Spinal cord (tissue), 9 donors: ENCODE measurements at regions not wholly inside any gene's neighbourhood (a gene's known extent, or its start where the extent isn't known, plus 50 kb on each side); places are given as distances from the start of the nearest gene placed in this dataset.

ENCODE experiments used
- DNase-seq, 6 donors: peaks; one replicate each; pipeline versions ENCODE4 v3.0.0 to v3.0.0-alpha.2; 2013 to 2015; ENCODE audit warnings: low spot score in 6 of 6, low read depth in 4 of 6
- H3K27ac ChIP-seq: one replicate; pipeline ENCODE4 v1.5.1; 2013; ENCODE audit warnings: low read depth, low read length, control low read depth
- H3K27me3 ChIP-seq: one replicate; pipeline ENCODE4 v1.6.1; 2013; ENCODE audit warnings: low read length; ENCODE audit not compliant: control insufficient read depth, insufficient read depth
- H3K36me3 ChIP-seq: one replicate; pipeline ENCODE4 v1.6.1; 2013; ENCODE audit warnings: low read length; ENCODE audit not compliant: control insufficient read depth, insufficient read depth
- H3K4me1 ChIP-seq: one replicate; pipeline ENCODE4 v1.6.1; 2013; ENCODE audit warnings: low read length; ENCODE audit not compliant: control insufficient read depth, insufficient read depth
- H3K4me3 ChIP-seq: one replicate; pipeline ENCODE4 v1.5.1; 2013; ENCODE audit warnings: low read depth, low read length, control low read depth
- H3K9me3 ChIP-seq: one replicate; pipeline ENCODE4 v1.6.1; 2013; ENCODE audit warnings: low read length; ENCODE audit not compliant: control insufficient read depth, insufficient read depth
- WGBS: methylation state at CpG from one replicate; pipeline ENCODE4 v1.1.5; 2013; ENCODE audit warnings: missing lambda C conversion rate; ENCODE audit not compliant: insufficient coverage; 5-methylcytosine and 5-hydroxymethylcytosine counted together
- donor health status: healthy.

DNA sequence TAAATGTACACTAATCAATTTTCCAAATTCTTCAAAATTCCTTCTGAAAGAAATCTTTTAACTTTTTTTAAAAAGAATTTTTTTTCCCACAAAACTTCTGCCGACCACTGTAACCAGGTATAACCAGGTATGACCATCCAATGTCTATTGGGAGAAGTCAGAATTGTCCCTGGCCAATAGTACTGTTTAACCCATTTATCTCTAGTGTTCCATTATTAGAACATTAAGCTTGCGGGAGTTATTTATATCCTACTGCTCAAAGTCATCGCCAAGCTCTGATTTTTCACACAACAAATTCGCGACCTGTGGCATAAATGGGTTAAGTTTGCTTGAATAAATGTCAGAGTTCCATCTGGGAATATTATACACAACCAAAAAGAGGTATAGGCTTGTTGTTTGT lies 343.2 kb downstream of the ANXA1 start:
- Histone ChIP-seq H3K27ac (no peak overlapping the region), H3K4me1 (no peaks in the 10 kb centered on the region), H3K27me3 (no peaks in the 10 kb centered on the region), H3K9me3 (no peaks in the 10 kb centered on the region), H3K4me3 (no peak overlapping the region), H3K36me3 (no peaks in the 10 kb centered on the region)
- DNase-seq = no peak
- WGBS = no CpG with 5 or more reads among the region's 5 CpGs

DNA sequence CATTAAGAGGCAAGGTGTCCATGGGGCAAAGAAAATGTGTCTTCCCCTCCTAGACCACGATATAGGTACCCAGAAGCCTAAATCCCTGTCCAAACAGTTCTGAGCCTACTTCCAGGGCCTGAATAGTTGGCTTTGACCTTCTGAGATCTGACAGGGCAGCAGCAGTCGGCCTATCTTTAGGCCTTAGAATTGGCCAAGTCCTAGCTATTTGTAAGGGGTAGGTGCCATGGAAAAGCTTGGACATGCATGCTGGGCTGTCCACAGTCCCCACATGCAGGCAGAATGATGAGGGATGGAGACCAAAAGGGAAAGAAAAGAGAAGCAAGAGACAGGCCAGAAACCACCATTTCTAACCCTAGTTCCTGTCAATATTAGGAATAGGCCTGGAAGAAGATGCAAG lies 346.1 kb downstream of the ANXA1 start:
- Histone ChIP-seq H3K27me3 (no peaks in the 10 kb centered on the region), H3K36me3 (no peaks in the 10 kb centered on the region), H3K27ac (no peak overlapping the region), H3K4me1 (no peaks in the 10 kb centered on the region), H3K9me3 (no peaks in the 10 kb centered on the region), H3K4me3 (no peak overlapping the region)
- DNase-seq = no peak
- 93% methylated on average over 2 of the region's 2 CpGs for WGBS

DNA sequence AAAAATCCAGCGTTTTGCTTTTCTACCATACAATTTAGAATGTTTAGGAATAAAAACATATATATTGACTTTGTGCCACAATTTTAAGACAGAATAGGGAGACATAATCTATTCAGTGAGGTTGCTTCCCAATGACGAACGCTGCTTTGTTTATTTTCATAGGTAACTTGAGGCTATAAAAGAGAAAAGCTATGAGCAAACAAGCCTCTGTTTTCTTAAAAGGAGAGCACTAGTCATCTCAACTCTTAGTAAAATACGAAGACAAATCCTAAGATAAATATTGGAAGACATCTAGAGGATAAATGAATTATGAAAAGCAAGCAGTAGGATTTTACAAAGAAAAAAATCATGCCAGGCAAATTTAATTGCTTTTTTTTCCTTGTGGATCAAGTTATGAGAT lies 363.6 kb downstream of the ANXA1 start:
- no peaks in the 10 kb centered on the region for H3K4me1 ChIP-seq
- H3K27me3 ChIP-seq = no peaks in the 10 kb centered on the region
- WGBS = no CpG with 5 or more reads among the region's 4 CpGs
- no peaks in the 10 kb centered on the region for H3K36me3 ChIP-seq
- no peak overlapping the region for H3K4me3 ChIP-seq
- H3K9me3 ChIP-seq = no peaks in the 10 kb centered on the region
- no peak overlapping the region for H3K27ac ChIP-seq
- peak in 1 of 6 donors; percentile 20 for DNase-seq

DNA sequence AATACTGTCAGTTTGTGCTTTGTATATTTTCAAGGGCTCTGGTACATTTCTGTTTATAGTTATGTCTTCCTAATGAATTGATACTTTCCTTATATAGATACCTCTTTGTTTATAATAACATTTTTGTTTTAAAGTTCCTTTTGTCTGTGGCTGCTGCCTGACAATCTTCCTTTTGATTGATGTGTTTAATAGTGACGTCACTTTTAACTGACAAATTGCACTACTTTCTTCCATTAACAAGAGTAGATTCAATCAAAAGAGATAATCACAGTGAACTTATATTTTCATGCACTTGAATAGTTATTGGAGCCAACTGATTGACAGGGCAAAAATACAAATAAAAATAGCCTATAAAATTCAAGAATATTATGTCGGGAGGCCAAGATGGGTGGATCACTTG lies 371.7 kb downstream of the ANXA1 start:
- no peak for DNase-seq
- no peaks in the 10 kb centered on the region for H3K9me3 ChIP-seq
- WGBS = no CpG with 5 or more reads among the region's 2 CpGs
- H3K27ac ChIP-seq = no peak overlapping the region
- H3K36me3 ChIP-seq = no peaks in the 10 kb centered on the region
- H3K4me3 ChIP-seq = no peak overlapping the region
- H3K27me3 ChIP-seq = no peaks in the 10 kb centered on the region
- H3K4me1 ChIP-seq = no peaks in the 10 kb centered on the region

DNA sequence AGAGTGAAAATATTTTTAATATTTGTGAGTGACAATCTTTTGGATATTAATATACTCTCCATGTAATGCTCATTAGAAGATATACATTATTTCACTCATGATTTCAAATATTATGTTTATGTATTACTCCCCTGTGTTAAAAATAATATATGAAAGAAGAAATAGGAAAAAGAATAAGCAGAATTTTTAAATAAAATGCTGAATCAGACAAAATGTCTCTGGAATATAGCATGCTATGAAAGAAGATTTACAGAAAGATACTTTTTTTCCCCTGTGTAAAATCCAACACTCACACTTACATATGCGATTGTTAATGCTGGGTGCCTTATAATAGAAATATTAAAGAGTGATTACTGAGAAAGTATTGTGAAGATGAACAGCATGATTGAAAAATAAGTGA lies 373.7 kb downstream of the ANXA1 start:
- WGBS = no CpG with 5 or more reads among the region's 1 CpG

DNA sequence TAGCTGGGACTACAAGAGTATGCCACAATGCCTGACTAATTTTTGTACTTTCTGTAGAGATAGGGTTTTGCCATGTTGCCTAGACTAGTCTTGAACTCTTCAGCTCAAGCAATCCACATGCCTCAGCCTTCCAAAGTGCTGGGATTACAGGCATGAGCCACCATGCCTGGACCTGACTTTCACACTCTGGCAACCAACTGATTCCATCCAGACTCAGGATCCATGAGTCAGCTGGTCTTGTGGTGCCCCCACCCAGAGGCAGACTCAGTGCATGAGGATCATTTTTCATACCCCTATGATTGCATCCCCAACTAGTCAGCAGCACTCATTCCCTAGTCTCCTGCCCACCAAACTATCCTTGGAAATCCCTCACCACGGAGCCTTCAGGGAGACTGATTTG lies 375.9 kb downstream of the ANXA1 start:
- 50% methylated on average over 1 of the region's 1 CpG for WGBS
- H3K9me3 ChIP-seq = no peaks in the 10 kb centered on the region
- H3K27me3 ChIP-seq = no peaks in the 10 kb centered on the region
- no peak for DNase-seq
- no peak overlapping the region for H3K27ac ChIP-seq
- H3K4me1 ChIP-seq = no peaks in the 10 kb centered on the region
- H3K36me3 ChIP-seq = no peaks in the 10 kb centered on the region
- no peak overlapping the region for H3K4me3 ChIP-seq

More for the DNA sequence above, 373.7 kb downstream of the ANXA1 start:
- H3K36me3 ChIP-seq = no peaks in the 10 kb centered on the region
- no peak for DNase-seq
- H3K27me3 ChIP-seq = no peaks in the 10 kb centered on the region
- no peak overlapping the region for H3K4me3 ChIP-seq
- H3K4me1 ChIP-seq = no peaks in the 10 kb centered on the region
- no peaks in the 10 kb centered on the region for H3K9me3 ChIP-seq
- no peak overlapping the region for H3K27ac ChIP-seq

DNA sequence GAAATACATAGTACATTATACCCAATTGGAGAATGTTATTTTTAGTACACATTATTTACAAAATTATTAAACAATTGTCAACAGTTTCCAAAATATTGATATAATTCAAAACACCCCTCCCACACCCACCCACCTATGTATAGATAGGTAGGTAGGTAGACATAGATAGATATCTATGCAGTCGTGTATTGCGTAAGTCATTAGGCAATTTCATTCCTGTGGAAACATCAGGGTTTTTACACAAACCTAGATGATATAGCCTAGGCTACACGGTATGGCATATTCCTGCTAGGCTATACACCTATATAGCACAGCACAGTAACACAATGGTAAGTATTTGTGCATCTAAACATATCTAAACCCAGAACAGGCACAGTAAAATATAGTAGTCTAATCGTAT lies 377.3 kb downstream of the ANXA1 start:
- no peak overlapping the region for H3K27ac ChIP-seq
- H3K4me1 ChIP-seq = no peaks in the 10 kb centered on the region
- no peaks in the 10 kb centered on the region for H3K9me3 ChIP-seq
- no CpG with 5 or more reads among the region's 4 CpGs for WGBS
- H3K4me3 ChIP-seq = no peak overlapping the region
- DNase-seq = no peak
- H3K27me3 ChIP-seq = no peaks in the 10 kb centered on the region
- no peaks in the 10 kb centered on the region for H3K36me3 ChIP-seq

DNA sequence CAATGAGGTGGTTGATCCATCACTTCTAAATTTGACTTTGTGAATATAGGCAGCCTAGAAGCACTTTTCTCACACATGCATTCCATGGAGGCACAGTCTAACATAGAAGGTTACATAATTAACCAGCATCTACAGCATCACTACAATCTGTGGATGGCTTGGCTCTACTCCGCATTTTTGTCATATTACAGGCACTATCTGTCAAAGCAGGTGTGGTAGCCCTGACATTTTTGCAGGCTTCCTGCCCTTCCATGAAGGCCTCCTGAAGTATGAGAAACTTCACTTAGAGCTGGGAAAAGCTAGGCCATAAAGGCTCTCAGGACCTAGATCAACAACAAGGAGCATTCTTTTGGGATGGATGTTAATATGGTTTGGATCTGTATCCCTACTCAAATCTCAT lies 378.0 kb downstream of the ANXA1 start:
- DNase-seq = no peak
- Histone ChIP-seq H3K36me3 (no peaks in the 10 kb centered on the region), H3K27me3 (no peaks in the 10 kb centered on the region), H3K4me3 (no peak overlapping the region), H3K4me1 (no peaks in the 10 kb centered on the region), H3K9me3 (no peaks in the 10 kb centered on the region), H3K27ac (no peak overlapping the region)
- WGBS = no CpG with 5 or more reads among the region's 1 CpG

- Histone ChIP-seq H3K9me3 (no peaks in the 10 kb centered on the region), H3K4me3 (no peak overlapping the region), H3K27me3 (no peaks in the 10 kb centered on the region), H3K4me1 (no peaks in the 10 kb centered on the region), H3K36me3 (no peaks in the 10 kb centered on the region), H3K27ac (no peak overlapping the region)
- no peak for DNase-seq
- WGBS = no CpG with 5 or more reads among the region's 5 CpGs
Measured at GRCh38 chr9:73531051-73531532, 379.4 kb downstream of the ANXA1 start.

GRCh38 chr9:73531658-73532057 lies 380.0 kb downstream of the ANXA1 start:
- Histone ChIP-seq H3K27ac (no peak overlapping the region), H3K4me3 (no peak overlapping the region), H3K4me1 (no peaks in the 10 kb centered on the region), H3K36me3 (no peaks in the 10 kb centered on the region), H3K27me3 (no peaks in the 10 kb centered on the region), H3K9me3 (no peaks in the 10 kb centered on the region)
- no CpG with 5 or more reads among the region's 4 CpGs for WGBS
- no peak for DNase-seq
